Activated naive CD4-positive, alpha-beta T cell treated with anti-CD3 and anti-CD28 coated beads, Interleukin-2, amount 50 U/mL, for 72 hours (primary cell): ENCODE measurements at regions not wholly inside any gene's neighbourhood (a gene's known extent, or its start where the extent isn't known, plus 50 kb on each side); places are given as distances from the start of the nearest gene placed in this dataset.
"Not testable (repeated sequence)": the region's sequence is repeated elsewhere in the genome, so short reads cannot be mapped to it uniquely, and the experiment has no call there.

ENCODE experiments used
- ATAC-seq, 2 donors: fragments of 150-1000 bp; cut with Tn5 transposase; 2 replicates each; pipeline ENCODE4 v1.10.0; 2021; ENCODE audit warnings: mild to moderate bottlenecking in 2 of 2, moderate library complexity in 2 of 2
- DNase-seq, 2 donors: peaks; one replicate each; pipeline ENCODE4 v3.0.0; 2021 to 2022; ENCODE audit warnings: low spot score in 2 of 2
- H3K27ac Mint-ChIP-seq, 2 donors: one replicate each; pipeline ENCODE4 v1.8.0; 2022; ENCODE audit warnings: mild to moderate bottlenecking in 2 of 2, mixed read lengths in 2 of 2
- H3K36me3 Mint-ChIP-seq, 2 donors: one replicate each; pipeline ENCODE4 v1.8.0; 2022; ENCODE audit warnings: mixed read lengths in 2 of 2
- H3K9me3 Mint-ChIP-seq, 2 donors: one replicate each; pipeline ENCODE4 v1.8.0; 2022; ENCODE audit warnings: mixed read lengths in 2 of 2

- no peaks in the 10 kb centered on the region for H3K36me3 Mint-ChIP-seq
- ATAC-seq (no peak), DNase-seq (no peak)
- no peak overlapping the region for H3K27ac Mint-ChIP-seq
- H3K9me3 Mint-ChIP-seq, result no peaks in the 10 kb centered on the region
These were observed 159.0 kb downstream of the CHIC2 start for GRCh38 chr4:53905276-53905940.

GRCh38 chr4:53902786-53903185, 161.6 kb downstream of the CHIC2 start:
- Mint-ChIP-seq H3K9me3 (no peaks in the 10 kb centered on the region), H3K27ac (no peak overlapping the region), H3K36me3 (no peaks in the 10 kb centered on the region)
- ATAC-seq, result no peak
- DNase-seq, result no peak

- no peaks in the 10 kb centered on the region for H3K9me3 Mint-ChIP-seq
- H3K27ac Mint-ChIP-seq, result no peak overlapping the region
- no peaks in the 10 kb centered on the region for H3K36me3 Mint-ChIP-seq
- no peak for DNase-seq
- no peak for ATAC-seq
These were observed 164.1 kb downstream of the CHIC2 start for GRCh38 chr4:53900271-53900649.

- Mint-ChIP-seq H3K9me3 (no peaks in the 10 kb centered on the region), H3K36me3 (no peaks in the 10 kb centered on the region), H3K27ac (no peak overlapping the region)
- DNase-seq, result no peak
- ATAC-seq, result no peak
These were observed 164.7 kb downstream of the CHIC2 start for GRCh38 chr4:53899586-53900270.

- Mint-ChIP-seq H3K9me3 (no peaks in the 10 kb centered on the region), H3K36me3 (no peaks in the 10 kb centered on the region), H3K27ac (no peak overlapping the region)
- DNase-seq (no peak), ATAC-seq (no peak)
These were observed 169.3 kb downstream of the CHIC2 start for GRCh38 chr4:53895137-53895536.

GRCh38 chr4:53890461-53890860, 173.9 kb downstream of the CHIC2 start:
- DNase-seq, result no peak
- Mint-ChIP-seq H3K27ac (no peak overlapping the region), H3K9me3 (no peaks in the 10 kb centered on the region), H3K36me3 (no peaks in the 10 kb centered on the region)
- ATAC-seq, result no peak

GRCh38 chr4:53889326-53890055, 174.9 kb downstream of the CHIC2 start:
- ATAC-seq (no peak), DNase-seq (no peak)
- no peaks in the 10 kb centered on the region for H3K9me3 Mint-ChIP-seq
- no peaks in the 10 kb centered on the region for H3K36me3 Mint-ChIP-seq
- no peak overlapping the region for H3K27ac Mint-ChIP-seq

- DNase-seq, result no peak
- H3K27ac Mint-ChIP-seq, result no peak overlapping the region
- H3K36me3 Mint-ChIP-seq, result no peaks in the 10 kb centered on the region
- H3K9me3 Mint-ChIP-seq, result no peaks in the 10 kb centered on the region
- no peak for ATAC-seq
These were observed 178.3 kb downstream of the CHIC2 start for GRCh38 chr4:53886090-53886489.

GRCh38 chr4:53885668-53886067, 178.7 kb downstream of the CHIC2 start:
- H3K9me3 Mint-ChIP-seq, result no peaks in the 10 kb centered on the region
- H3K27ac Mint-ChIP-seq, result no peak overlapping the region
- H3K36me3 Mint-ChIP-seq, result no peaks in the 10 kb centered on the region
- ATAC-seq, result no peak
- no peak for DNase-seq

- ATAC-seq, H3K9me3 Mint-ChIP-seq, H3K36me3 Mint-ChIP-seq, DNase-seq, H3K27ac Mint-ChIP-seq: not testable (repeated sequence)
These were observed 187.3 kb downstream of the CHIC2 start for GRCh38 chr4:53877096-53877495.

GRCh38 chr4:53866055-53866454, 198.3 kb downstream of the CHIC2 start:
- no peaks in the 10 kb centered on the region for H3K9me3 Mint-ChIP-seq
- H3K36me3 Mint-ChIP-seq, result no peaks in the 10 kb centered on the region
- no peak for DNase-seq
- no peak overlapping the region for H3K27ac Mint-ChIP-seq
- no peak for ATAC-seq

GRCh38 chr4:53865054-53865453, 199.4 kb downstream of the CHIC2 start:
- DNase-seq, result no peak
- Mint-ChIP-seq H3K27ac (peak overlapping the region in 1 of 2 donors; percentile 39), H3K9me3 (no peaks in the 10 kb centered on the region), H3K36me3 (no peaks in the 10 kb centered on the region)
- ATAC-seq, result no peak

GRCh38 chr4:53863736-53864365, 200.6 kb downstream of the CHIC2 start:
- DNase-seq, result no peak
- Mint-ChIP-seq H3K9me3 (no peaks in the 10 kb centered on the region), H3K27ac (no peak overlapping the region), H3K36me3 (no peaks in the 10 kb centered on the region)
- ATAC-seq, result no peak

GRCh38 chr4:53863158-53863557, 201.2 kb downstream of the CHIC2 start:
- ATAC-seq (no peak), DNase-seq (no peak)
- H3K27ac Mint-ChIP-seq, result no peak overlapping the region
- H3K36me3 Mint-ChIP-seq, result no peaks in the 10 kb centered on the region
- H3K9me3 Mint-ChIP-seq, result no peaks in the 10 kb centered on the region

GRCh38 chr4:53861856-53862610, 202.4 kb downstream of the CHIC2 start:
- Mint-ChIP-seq H3K9me3 (no peaks in the 10 kb centered on the region), H3K27ac (no peak overlapping the region), H3K36me3 (no peaks in the 10 kb centered on the region)
- DNase-seq (no peak), ATAC-seq (no peak)

GRCh38 chr4:53859305-53859704, 205.1 kb downstream of the CHIC2 start:
- ATAC-seq (no peak), DNase-seq (no peak)
- H3K36me3 Mint-ChIP-seq, result no peaks in the 10 kb centered on the region
- H3K27ac Mint-ChIP-seq, result no peak overlapping the region
- H3K9me3 Mint-ChIP-seq, result no peaks in the 10 kb centered on the region

- Mint-ChIP-seq H3K9me3 (no peaks in the 10 kb centered on the region), H3K27ac (no peak overlapping the region), H3K36me3 (no peaks in the 10 kb centered on the region)
- ATAC-seq (no peak), DNase-seq (no peak)
These were observed 205.7 kb downstream of the CHIC2 start for GRCh38 chr4:53858744-53859143.
